HG02571 (cell line): ENCODE measurements at regions not wholly inside any gene's neighbourhood (a gene's known extent, or its start where the extent isn't known, plus 50 kb on each side); places are given as distances from the start of the nearest gene placed in this dataset.

ENCODE experiments used
- ATAC-seq: cut with Tn5 transposase; IDR thresholded peaks from one replicate; pipeline ENCODE4 v1.9.1; 2021; ENCODE audit warnings: mild to moderate bottlenecking, moderate library complexity; ENCODE audit not compliant: unreplicated experiment

DNA sequence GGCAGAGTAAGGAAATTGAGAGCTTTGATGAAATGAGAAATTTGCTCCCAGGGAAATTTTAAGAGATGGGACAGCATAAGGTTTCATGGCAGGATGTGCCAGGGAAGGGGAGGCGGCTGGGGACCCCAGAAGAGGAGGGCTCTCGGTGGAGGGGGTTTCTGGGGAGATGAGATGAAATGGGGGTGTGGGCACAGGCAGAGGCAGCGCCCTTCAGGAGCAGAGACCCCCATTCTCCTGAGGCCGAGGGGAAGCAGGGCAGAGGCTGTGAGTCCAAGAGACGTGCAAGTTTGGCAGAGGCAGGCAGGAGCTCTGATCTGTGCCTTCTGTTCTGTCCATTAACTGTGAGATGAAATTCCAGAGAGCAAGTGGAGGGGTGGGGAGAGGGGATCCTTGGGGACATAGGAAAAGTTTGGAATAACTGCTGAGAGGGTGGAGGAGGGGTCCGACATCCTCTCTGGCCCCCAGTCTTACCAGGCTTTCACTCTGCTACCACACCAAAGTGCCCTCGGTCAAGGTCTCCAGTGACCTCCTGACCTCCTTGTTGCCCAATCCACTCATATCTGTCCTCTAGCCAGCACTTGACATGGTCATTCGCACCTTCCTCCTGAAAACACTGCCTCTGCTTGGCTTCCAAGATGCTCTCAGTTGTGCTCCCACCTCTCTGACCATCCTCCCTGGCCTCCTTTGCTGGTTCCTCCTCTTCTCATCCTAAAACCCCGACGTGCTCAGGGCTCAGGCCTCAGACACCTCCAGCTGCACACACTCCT lies 108.1 kb upstream of the MVB12B start:
- ATAC-seq: no peak

DNA sequence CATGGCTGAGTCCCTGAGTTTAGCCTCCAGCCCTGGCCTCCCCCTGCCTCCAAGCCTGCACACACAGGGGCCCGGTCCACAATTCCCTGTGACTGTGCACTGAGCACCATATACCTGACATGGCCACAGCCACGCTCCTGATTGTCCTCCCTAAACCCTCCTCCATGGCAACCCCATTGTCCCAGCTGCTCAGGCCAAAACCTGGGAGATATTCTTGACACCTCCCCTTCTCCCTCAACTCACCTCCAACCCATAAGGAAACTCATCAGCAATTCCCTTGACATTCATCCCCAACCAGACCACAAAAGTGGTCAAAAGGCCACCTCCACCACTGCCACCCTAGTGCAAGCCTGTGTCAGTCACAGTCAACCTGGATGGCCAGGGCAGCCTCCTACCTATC lies 107.5 kb upstream of the MVB12B start:
- ATAC-seq: no peak

DNA sequence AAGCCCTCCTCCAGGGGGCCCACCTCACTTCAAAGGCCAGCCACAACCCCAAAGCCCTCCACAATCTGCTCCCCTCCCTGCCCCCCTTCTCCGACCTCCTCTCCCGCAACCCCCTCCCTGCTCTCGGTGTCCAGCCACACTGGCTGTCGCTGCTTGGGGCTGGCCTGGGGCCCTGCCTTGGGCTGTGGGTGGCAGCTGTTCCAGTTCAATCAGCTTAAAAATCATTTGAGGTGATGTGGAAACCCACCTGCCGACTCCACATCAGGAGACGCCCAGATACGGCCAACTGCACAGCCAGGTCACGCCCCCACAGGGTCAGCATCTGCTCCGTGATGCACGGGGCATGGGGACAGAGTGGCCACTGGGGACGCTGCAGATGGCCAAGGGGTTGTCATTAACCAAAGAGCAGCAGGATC lies 107.0 kb upstream of the MVB12B start:
- ATAC-seq: no peak

DNA sequence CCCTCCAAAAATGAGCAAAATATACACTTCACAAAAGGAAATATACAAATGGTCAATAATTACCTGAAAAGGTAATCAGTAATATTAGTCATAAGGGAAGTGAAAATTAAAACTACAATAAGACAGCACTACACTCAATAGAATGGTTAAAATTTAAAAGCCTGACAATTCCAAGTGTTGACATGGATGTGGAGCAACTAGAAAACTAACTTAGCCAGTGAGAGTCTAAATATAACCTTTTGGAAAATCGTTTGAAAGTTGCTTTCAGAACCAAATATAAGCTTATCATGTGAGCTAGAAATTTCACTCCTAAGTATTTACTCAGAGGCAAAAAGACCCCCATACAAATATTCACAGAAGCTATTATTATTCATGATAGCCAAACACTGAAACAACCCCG lies 105.1 kb upstream of the MVB12B start:
- no peak for ATAC-seq

DNA sequence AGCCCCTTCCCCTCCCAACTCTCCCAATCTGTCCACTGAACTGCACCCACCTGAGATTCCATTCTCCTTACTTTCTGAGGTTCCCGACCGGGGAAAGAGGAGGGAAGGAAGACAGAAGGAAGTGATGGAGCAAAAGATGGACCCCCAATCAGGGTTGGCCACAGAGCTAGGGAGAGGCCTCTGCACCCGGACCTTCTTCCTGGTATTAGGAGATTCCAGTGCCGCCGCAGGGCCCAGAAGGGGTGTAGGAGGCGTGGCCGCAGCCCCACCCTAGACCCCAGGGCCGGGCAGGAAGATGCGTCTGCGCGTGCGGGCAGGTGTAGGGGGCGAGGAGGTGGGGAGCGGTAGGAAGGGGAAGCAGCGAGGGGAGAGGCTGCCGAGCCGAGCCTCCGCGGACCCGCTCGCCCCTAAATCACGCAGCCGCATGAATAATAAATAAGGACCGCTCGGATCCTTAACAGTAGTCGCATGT lies 104.2 kb upstream of the MVB12B start:
- no peak for ATAC-seq

DNA sequence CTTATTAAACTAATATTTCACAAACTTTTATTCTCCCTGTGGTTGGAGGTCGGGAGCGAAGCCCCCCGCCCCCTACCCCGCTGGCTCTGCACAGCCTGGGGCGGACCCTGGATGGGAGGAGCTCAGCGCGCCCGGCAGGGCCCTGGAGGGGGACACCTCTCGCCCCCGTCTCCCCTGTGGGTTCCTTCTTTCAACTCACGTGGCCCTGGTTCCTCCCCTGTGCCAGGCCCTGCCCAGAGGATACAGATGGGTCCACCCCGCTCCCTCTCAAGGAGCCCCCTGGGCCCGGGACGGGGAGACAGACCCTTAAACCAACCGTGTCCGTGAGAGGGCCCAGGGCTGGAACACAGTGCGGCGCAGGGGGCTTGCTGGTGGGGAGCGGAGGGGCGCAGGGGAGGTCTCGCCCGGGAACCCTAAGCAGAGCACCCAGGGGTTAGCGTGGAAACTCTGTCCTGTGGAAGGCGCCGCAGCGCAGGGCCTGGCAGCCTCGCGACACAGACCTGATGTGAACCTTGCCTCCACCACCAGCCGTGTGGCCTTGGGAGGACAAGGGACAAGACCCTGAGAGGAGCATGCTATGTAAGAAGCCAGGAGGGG lies 103.7 kb upstream of the MVB12B start:
- ATAC-seq: no peak

DNA sequence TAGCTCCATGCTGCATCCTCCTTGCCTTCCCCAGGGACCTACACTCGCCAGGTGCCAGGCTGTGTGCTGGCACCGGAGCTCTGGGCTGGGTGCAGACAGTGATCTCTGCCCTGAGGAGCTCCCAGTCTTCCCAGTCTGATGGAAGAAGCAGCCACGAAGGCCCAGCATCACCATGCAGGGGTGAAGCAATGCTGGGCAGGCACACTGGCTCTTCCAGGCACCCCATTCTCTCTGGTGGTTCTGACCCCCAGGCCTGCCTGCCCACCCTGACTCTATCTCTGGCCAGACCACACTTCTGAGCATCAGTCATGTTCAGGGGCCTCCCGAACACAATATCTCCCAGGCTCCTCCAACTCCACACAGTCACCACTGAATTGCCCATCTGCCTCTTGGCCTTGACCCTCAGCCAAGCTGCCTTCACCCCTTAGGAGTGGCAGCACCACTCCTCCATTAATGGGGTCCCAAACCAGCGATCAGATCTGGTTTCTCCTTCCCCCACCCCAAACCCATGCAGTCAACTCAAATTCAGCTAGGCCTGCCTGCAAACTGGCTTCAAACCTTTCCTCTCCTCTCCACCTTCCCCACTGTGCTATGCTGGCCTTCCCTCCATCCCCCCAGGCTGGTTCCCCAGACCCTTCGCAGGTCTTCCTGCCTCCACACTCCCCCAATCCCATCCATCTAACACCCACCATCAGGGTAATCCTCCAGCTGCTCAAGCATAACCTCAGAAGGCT lies 102.7 kb upstream of the MVB12B start:
- ATAC-seq: no peak

DNA sequence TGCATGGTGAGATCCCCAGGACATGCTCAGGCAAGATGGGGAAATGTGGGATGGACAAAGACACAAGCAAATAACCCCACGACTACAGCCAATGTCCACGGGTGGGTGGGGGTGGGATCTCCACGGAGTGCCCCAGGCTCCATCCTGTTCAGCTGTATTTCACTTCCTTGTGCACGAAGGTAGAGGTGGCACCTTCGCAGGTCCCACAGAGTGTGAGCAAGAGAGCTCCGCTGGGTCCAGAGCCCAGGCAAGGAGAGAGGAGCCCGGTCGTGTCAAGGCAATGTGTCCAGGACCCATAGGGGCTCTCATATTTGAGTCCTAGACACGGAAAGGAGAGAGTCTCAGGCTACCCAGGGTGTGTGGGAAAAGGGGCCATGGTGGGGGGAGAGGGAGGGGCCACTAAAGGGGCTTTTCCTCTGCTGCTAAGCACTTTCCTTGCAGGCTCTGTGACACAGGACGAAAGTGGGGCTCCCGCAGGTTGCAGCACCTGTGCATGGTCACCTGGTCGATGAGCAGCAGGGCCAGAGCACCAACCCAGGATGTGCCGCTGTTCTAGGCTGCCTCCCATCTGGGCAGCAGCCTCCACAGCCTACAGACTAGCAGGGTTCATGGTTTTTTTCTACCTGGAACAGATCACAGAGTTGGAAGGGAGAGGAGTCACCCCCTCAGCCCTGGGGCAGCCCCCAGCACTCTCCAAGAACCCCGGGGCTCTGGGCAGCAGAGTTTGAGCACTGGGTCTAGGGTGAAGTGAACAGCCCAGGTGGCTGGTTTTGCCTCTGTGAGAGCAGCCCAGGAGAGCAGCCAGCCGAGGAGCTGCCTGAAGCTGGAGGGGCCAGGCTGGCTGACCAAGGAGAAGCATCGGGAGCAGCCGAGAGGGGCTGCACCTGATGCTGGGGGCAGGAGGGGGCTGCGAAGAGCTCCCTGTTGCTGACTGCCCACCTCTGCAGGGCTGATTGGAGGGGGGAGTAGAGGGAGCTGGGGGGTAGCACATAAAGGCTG lies 100.7 kb upstream of the MVB12B start:
- no peak for ATAC-seq

DNA sequence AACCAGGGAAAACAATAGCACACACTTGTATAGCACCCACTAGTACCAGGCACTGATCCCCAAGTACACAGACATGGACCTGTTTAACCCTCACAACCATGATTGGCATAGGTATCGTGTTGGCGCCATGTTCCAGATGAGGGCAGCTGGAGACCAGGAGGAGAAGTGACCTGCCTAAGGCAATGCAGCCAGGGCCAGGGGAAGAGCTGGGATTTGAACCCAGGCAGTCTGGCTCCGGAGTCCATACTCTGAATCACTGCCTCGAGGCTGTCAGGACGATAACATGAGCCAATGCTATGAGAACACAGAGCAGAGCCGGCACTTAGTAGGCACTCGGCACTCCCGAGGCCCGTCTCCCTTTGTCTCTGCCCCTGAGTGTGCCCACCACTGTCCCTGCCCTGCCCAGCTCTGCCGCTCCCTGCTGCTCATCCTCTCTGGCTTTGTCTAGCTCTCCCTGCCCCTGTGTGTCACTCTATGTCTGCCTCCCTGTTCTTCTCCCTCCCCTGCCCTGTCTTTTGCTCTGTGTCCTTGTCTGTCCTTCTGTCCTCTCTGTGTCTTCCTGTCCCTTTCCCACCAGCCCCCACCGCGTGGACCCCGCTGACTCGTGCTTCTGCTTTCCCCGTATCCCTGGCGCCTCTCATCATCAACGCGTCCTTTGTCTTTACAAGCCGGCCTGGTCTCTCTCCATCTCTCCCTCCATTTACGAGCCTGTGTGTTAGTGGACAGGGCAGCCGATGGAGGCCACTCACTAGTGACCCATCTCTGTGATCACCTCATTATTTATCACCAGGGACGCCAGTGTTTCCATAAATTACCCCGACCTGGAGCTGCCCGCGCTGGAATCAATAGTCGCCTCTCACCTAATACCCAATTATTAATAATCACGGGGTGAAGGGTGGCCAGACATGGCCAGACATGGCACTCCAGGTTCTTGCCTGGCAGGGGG lies 99.4 kb upstream of the MVB12B start:
- no peak for ATAC-seq

DNA sequence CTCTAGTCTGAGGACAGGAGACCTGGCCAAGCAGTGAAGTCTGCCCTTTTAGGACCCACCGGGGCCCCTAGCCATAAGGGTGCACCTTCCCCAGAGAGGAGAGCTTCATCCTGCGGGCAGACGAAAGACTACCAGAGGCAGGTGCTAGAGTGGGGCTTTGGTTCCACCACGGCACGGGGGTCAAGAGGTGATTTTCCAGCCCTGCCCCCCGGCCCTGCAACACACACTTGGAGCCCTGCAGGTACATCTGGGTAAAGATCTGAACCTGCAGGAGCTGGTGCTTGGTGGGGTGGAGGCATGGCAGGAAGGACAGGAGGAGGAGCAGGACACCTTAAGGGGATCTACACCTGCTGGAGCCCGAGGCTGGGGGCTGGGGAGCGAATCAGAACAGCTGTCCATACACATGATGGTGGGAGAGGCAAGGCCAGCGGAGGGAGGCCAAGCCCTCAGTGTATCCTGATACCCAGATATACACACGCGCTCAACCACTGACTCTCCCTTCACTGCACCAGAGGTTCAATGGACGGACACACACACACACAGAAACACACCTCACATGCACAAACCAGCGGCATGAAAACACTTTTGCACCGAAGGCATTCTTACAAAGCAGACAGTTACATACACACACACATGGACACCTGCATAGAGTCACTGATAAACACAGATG lies 98.4 kb upstream of the MVB12B start:
- no peak for ATAC-seq

DNA sequence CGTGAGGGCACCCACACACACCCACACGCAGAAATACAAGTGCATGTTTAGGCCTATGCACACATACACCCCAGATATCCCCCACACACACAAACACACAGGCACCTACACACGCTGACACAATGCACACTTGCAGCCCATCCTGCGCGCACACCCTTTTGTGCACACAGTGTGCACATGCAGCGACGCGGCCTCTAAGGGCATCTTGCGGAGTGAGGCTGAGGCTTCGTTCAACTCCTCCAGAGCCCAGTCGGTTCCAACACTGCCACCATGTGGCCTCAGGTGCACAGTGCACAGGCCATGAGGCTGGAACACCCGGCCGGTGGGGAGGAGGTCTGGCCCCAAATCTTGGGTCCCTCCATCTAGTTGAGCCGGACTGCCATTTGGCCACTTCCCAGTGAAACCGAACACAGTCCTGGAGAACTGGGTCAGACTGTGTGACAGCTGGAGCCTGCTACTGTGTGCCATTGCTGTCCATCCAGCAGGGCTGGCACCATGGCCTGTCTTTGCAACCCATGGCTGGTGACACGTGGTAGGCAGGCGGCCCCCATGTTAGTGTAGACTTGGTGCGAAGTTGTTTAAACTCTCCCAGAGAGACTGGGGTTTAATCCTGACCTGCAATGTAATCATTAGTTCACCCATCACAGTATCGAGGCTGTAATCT lies 97.7 kb upstream of the MVB12B start:
- peak; percentile 71 for ATAC-seq

DNA sequence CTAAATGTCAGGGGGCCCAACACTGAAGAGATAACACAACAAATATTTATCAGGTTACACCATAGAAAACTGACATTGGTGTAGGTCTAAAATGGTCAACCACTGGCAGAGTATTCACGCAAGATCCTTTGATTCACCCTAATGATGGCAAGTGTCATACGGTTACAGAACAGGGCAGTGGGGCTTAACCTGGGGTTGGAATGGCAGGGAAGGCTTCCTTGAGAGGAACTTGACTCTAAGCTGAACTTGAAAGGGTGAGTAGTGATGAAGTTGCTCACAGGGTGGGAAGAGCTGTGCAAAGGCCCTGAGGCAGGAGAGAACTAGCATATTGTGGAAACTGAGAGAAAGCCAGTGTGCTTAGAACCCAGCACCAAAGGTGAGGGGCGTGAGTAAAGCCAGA lies 97.1 kb upstream of the MVB12B start:
- ATAC-seq: no peak

DNA sequence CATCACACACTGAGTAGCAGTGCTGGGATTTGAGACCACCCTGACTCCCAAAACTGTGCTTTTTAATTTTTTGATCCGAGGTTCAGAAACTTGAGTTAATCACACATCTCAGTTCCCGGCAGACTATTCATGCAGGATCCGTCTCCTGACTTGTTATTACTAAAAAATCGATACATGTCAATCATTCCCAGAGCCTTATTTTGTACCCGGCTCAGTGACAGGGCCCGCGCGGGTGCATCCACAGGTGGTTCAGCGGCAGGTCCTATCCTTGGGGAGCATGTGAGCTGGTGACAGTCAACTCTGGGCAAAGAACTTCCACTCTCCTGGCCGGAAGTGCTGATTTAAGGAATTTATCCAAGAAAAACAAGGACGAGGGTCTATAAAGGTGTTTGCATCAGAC lies 95.9 kb upstream of the MVB12B start:
- no peak for ATAC-seq

DNA sequence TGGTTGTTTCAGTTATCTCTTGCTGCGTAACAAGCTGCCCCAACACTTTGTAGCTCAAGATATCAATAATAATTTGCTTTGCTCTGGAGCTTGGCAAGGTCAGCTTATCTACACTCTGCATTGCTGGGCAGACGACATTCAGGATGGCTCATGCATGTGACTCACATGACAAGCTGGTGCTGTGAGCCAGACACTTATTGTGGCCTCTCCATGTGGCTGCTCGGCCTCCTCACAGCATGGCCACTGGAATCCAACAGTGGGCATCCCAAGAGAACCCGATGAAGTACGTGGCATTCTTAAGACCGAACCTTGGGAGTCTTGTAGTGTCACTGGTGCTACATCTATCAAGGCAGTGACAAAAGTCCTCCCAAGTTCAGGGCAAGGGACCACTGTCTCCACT lies 94.2 kb upstream of the MVB12B start:
- no peak for ATAC-seq

DNA sequence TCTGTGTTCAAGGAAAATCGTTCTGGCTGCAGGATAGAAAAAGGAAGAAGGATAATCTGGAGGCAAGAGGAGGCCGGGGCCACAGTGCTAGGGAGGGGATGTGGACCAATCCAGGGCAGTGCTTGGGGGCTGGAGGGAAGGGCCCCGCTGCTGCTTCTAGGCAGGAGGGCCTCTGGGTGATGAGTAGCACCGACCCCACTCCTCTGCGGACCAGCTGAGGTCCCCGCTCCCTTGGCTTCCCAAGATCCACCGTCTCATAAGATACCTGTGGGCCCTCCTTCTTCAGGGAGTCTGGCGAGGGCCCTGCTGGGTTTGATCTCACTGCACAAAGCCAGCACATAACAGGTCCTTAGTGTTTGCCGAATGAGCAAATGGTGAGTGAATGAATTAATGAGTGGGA lies 93.5 kb upstream of the MVB12B start:
- no peak for ATAC-seq

DNA sequence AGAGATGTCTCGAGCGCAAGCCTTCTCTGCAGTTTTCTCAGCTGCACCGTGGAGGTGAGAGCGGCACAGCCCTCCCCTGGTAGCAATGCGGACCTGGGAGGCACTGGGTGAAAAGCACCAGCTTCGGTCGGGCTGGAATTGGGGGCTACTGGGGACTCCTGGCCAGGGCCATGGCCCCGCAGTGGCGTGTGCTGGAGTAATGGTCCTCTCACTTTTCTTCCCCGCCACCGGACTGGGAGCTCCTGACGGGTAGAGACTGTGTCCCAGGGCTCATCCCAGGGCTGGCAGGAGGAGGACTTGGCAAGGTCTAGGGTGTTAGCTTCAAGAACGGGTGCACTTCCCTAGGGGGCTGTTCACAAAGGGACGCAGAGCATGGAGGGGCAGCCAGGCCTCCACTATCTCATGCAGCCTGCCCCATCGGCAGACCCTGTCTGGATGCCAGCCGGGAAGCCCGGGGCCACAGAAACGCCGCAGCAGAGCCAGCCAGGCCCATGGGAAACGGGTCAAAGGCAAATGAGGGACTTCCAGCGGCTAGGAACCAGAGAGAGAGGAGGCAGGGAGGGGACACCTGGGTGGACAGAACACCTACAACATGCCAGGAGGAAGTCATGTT lies 92.6 kb upstream of the MVB12B start:
- ATAC-seq: no peak

DNA sequence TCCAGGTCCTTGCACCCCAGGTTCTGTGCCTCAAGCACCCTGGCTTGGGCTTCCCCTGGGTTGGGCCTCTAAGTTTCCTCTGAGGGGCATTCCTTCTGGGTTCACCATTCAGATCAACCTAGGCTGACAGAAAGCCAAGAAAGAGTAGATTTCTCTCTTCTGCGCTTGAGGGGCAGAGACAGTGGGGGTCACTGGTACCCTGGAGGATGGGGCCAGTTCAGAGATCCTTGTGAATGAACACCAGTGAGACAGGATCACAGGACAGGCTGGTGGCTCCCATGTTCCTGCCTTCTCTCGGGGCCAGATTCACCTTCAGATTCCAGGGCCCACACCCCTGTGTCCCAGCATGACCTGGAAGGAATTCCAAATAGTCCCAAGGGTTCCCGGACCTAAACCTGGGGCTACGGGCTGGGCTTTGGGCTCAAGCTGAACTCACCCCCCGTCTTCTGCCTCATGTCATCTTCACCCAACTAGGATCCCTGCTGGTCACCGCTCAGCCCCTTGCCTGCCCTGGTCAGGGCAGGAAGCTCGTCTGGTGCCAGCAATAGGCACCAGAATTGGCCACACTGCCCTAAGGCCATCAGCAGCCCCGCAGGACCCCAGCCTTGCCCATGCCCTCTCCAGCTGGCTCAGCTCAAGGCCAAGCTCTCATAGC lies 91.8 kb upstream of the MVB12B start:
- ATAC-seq: no peak
